IMR-90 (cell line): ENCODE measurements at regions not wholly inside any gene's neighbourhood (a gene's known extent, or its start where the extent isn't known, plus 50 kb on each side); places are given as distances from the start of the nearest gene placed in this dataset.

Source experiments
- CHD1 ChIP-seq: IDR thresholded peaks from 2 replicates; pipeline ENCODE4 v1.6.1; 2012; ENCODE audit warnings: low read depth, low read length, improper control_type of control experiment
- CTCF ChIP-seq: conservative IDR thresholded peaks from 2 replicates; pipeline ENCODE4 v1.5.1; 2012; ENCODE audit warnings: mild to moderate bottlenecking, low read depth, low read length, improper control_type of control experiment
- MAFK ChIP-seq: IDR thresholded peaks from 2 replicates; pipeline ENCODE4 v1.6.1; 2012; ENCODE audit warnings: low read depth, low read length, improper control_type of control experiment
- RAD21 ChIP-seq: IDR thresholded peaks from 2 replicates; pipeline ENCODE4 v1.6.1; 2012; ENCODE audit warnings: low read length, improper control_type of control experiment

DNA sequence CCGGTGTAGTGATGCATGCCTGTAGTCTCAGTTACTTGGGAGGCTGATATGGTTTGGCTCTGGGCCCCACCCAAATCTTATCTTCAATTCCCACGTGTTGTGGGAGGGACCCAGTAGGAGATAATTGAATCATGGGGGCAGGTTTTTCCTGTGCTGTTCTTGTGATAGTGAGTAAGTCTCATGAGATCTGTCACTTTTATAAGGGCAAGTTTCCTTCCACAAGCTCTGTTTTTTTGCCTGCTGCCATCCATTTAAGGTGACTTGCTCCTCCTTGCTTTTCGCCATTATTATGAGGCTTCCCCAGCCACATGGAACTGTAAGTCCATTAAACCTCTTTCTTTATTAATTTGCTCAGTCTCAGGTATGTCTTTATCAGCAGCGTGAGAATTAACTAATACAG is 566.7 kb upstream of the NECTIN3 start:
- no peak for TF ChIP-seq CTCF
- TF ChIP-seq RAD21, result no peak
- TF ChIP-seq MAFK, result no peak
- TF ChIP-seq CHD1, result no peak
